NCI-H69 (cell line): ENCODE measurements at regions not wholly inside any gene's neighbourhood (a gene's known extent, or its start where the extent isn't known, plus 50 kb on each side); places are given as distances from the start of the nearest gene placed in this dataset.

ENCODE experiments used
- DNase-seq: peaks from one replicate; lab custom pipeline; 2025; lab: John Stamatoyannopoulos, UW

DNA sequence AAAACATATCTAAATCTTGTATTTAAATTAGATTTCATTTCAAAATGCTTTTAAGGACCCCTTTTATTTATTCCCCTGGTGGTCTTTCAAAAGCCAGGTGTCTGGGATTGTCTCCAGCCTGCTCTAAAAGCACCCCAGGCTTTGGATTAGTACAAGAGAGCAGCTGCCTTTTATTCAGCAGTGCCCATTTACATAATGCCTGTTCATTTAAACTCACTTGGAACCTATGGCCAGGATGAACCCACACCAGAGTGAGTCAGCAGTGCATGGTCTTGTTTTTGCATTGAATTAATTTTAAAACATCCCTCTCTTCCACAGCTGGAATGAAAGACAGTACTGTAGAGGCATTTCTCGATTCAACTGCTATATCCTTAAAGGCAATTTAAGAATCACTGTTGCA is 64.1 kb upstream of the TENM3 start:
- DNase-seq: peak; percentile 85

DNA sequence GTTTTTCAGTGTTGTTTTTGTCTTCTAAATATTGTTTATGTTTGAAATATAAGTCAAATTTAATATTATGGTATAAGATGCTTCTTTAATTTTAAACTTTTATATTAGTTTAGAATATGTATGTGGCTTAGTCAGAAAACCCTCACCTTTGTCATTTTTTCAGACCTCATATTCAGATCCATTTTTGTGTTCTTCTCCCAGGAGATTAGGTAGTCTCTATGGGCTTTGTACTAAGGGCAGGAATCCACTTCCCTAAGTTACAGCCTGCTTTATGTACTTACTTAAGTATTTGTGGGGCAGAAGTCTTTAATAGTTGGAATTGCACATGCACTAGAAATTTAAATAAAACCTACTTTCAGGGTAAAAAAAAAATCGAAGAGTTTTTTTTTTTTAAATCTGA is 63.5 kb upstream of the TENM3 start:
- DNase-seq: peak; percentile 45

DNA sequence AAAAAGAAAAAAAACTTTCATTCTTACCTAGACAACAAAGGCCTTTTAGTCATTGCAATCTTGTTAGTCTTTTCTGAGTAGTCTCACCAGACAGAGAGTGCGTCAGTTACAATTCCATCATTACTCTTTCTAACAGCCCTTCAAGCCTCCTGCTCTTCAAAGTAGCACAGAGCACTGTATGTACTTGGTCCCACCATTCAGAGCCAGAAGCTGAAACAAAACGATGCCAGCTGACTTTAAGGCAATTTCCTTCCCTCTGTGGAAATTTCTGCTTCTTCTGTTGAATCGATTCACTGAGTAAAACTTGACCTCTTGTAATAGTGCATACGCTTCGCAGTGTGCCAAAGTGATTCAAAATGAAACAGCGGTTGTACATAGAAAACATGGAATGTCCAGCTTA is 57.7 kb upstream of the TENM3 start:
- peak; percentile 27 for DNase-seq

DNA sequence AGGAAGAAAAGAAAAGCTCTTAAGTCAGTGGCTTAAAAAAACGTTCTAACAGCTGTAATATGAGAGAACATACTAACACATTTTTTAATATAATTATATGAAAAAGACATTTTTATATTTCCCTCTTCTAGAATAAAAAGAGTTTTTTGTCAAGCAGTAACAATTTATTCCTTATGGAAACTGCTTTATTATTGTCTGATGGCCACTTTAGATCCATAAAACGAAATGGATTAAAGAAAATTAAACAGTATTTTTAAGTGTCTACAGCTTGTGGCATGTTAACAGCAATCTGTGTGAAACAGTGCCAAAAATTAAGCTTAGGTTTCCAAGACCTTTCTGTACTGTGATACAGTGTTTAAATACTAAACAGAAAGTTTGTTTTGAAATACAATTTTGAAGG is 55.5 kb upstream of the TENM3 start:
- DNase-seq: no peak

DNA sequence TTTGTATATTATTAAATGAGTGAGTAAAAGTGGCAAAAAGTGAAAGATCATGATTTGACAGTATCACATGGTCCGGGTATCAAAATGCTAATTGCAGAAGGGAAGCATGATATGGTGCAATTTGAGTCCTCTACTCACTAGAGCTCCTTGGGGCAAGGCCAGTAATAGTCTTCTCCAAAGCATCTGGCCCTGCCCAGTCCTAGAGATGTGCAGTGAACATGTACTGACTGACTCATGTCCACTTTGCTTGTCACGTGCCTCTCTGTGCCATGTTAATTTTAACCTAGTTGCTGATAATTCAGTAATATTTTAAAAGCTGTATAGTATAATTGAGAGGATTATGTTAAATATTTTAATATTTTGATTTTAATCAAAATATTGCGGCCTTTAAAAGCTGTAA is 54.6 kb upstream of the TENM3 start:
- peak; percentile 34 for DNase-seq

DNA sequence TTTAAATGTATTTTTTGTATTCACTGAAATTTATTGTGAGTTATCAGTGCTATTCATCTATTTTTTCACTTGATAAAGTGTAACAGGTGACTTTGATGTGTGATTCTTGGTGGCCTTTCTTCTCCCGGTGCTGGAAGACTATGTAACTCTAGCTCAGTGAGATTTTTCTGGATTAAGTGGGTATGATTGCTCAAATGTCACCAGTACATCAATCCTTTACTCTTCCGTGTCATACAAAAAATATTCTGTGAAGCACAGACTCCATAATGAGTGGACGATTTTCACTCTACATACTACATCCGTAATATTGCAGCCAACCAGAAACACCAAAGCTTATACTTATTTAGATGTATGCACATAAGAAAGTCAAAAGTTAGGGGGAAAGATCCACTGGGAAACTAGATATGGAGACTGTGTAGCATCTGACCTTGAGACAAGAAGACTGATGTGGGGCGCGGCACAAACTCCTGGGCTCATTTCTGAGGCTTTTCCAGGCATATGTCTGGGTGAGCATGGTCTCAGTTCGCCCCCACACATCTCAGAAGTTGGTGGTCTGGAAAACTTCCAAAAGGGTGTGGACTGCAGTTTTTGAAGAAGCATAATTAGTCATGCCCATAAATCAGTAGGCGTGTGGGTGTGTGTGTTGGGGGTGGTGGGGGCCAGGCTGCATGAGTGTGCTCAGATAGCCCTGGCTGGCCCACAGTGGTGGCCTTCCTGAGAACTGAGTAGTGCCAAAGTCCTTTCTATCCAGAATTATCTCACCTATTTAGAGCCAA is 53.9 kb upstream of the TENM3 start:
- DNase-seq: peak; percentile 87

DNA sequence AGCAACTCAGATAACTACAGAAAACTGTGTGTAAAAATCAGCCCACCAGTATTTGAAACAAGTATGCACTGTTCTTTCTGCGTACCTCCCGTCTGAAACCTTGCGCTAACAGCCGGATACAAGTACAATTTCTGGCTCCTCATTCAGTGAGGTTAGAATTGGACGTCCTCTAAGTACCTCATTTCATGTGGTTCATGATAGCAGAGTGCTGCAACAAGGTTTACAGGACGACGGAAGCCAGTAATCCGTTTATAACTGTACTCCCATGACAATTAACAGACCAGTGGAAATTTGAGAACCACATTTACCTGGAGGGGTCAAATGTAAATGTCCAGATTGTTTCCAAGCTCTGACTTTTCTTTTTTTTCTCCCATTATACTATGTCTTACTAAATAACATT is 52.9 kb upstream of the TENM3 start:
- peak; percentile 62 for DNase-seq

DNA sequence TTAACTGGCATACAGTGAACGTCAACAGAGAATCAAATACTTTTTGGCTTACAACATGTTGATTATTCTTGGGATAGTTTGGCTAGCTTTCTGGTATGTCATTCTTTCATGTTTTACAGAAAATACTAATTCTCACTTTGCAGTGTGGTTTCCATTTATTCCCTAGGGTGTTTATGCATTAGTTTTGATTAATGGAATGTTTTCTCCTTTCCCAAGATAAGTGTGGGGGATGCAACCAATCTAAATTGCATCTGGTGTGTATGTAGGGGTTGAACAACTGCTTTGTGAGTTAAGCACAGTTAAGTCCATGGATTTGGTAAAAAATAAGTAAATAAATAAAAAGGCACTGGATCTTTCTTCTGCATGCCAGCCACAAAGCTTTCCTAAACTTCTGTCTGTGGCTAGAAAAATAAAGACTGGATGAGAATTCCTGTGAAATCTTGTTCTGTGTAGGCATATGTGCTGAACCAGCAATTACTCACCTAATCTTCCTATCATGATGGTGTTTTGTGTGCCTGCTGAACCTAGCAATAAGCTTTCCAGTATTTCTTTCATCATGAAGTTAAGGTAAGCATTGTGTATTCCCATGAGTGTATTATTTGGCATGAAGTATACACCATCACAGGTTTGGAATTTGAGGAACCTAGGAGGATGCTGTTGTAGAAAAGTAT is 50.6 kb upstream of the TENM3 start:
- peak; percentile 24 for DNase-seq

DNA sequence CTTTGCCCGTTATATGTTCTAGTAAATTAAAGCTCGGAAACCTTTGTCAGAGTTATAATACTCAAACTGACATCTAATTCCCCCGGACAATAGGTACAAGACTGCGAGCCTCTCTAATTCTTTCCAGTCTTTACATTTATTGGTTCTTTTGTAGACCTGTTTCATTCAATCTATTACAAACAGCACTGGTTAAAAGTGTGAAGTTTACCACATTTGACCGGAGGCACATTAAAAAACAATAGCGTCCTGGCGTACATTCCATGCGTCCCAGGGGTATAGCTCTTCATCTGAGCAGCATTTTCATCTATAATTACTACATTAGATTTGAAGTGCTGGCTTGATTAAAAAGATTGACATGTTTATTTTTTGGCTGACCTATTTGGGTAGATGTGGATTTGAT is 49.9 kb upstream of the TENM3 start:
- peak; percentile 52 for DNase-seq
